GM18907 (cell line): ENCODE measurements at regions not wholly inside any gene's neighbourhood (a gene's known extent, or its start where the extent isn't known, plus 50 kb on each side); places are given as distances from the start of the nearest gene placed in this dataset.
"Not testable (repeated sequence)": the region's sequence is repeated elsewhere in the genome, so short reads cannot be mapped to it uniquely, and the experiment has no call there.

Experiments used
- ATAC-seq: cut with Tn5 transposase; IDR thresholded peaks from one replicate; pipeline ENCODE4 v1.9.1; 2021; ENCODE audit warnings: mild to moderate bottlenecking, moderate library complexity; ENCODE audit not compliant: unreplicated experiment

DNA sequence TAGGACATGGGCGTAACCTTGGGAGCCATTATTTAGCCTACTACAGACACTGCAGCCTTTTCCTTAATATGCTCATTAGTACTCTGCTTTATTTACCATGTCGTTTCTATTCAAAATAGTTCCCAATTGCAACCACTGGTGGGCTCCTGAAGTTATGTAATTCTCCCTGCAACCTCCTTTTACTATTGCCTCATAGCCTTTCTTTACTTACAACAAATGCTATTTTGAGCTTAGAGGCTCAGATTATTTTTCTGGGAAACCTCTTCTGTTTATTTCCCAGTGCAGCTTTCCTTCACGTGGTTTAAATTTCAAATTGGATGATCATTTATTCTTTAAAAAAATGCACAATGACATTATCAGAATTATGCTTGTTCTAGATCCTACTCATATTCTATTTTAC lies 492.3 kb upstream of the TMEFF2 start:
- no peak for ATAC-seq

DNA sequence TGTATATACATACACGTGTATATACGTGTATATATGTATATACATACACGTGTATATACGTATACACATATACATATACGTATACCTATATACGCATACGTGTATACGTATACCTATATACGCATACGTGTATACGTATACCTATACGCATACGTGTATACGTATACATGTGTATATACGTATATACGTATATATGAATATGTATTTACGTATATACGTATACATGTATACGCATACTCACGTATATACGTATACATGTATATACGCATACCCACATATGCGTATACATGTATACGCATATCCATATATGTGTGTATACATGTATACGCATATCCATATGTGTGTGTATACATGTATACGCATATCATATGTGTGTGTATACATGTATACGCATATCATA lies 487.8 kb upstream of the TMEFF2 start:
- not testable (repeated sequence) for ATAC-seq

DNA sequence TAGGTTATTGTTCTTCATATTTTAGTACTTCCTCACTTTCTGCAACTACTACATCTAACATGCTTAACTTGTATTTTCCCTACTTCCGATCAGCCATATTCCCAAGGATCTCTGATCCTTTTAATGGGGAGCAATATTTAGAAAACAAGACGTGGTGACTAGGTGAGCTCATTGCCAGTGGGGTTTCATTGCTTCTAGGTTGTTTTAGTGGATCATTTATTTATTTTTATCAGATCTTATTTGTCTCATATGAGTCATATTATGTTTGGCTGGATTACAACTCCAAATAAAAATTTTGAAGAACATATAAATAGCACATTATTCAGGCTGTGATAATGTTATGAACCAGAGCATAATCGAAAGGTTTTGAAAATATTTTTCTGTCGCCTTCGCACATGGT lies 480.9 kb upstream of the TMEFF2 start:
- ATAC-seq: no peak

GRCh38 chr2:192669505-192670091 lies 474.9 kb upstream of the TMEFF2 start:
- ATAC-seq: no peak

DNA sequence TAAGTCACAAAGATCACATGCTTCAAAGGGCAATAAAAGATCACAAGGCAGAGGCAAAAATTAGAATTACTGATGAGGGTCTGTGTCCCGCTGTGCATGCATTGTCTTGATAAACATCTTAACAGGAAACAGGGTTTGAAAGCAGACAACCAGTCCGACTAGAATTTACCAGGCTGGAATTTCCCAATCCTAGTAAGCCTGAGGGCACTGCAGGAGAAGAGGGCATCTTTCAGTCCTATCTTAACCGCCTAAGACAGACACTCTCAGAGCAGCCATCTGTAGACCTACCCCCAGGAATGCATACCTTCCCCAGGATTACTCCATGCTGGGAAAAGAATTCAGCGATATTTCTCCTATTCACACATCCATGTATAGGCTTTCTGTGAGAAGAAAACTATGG lies 465.8 kb upstream of the TMEFF2 start:
- not testable (repeated sequence) for ATAC-seq

- ATAC-seq: no peak
These were observed 462.6 kb upstream of the TMEFF2 start for GRCh38 chr2:192657362-192657761.

DNA sequence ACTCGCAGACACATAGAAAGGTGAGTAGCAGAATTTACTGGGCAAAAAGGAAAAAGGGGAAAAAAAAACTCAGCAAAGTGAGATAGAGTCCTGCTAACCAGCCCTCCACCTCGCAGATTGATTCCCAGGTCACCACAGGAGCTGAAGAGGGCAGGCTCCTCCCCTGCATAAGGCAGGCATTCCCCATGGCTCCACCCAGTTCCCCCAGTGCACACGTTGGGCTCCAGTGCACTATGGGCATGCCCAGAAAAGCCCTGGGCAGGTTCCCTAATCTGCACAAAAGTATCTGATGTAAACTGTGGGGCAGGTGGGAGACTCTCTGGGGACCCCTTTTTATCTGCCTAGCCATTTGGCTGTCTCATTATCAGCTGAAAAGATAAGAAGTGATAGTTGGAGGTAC lies 461.2 kb upstream of the TMEFF2 start:
- ATAC-seq: no peak

GRCh38 chr2:192645811-192646598 lies 451.3 kb upstream of the TMEFF2 start:
- no peak for ATAC-seq

- ATAC-seq: no peak
These were observed 439.8 kb upstream of the TMEFF2 start for GRCh38 chr2:192634557-192634956.

GRCh38 chr2:192628017-192628416 lies 433.3 kb upstream of the TMEFF2 start:
- no peak for ATAC-seq

- ATAC-seq: no peak
These were observed 420.4 kb upstream of the TMEFF2 start for GRCh38 chr2:192615105-192615504.

DNA sequence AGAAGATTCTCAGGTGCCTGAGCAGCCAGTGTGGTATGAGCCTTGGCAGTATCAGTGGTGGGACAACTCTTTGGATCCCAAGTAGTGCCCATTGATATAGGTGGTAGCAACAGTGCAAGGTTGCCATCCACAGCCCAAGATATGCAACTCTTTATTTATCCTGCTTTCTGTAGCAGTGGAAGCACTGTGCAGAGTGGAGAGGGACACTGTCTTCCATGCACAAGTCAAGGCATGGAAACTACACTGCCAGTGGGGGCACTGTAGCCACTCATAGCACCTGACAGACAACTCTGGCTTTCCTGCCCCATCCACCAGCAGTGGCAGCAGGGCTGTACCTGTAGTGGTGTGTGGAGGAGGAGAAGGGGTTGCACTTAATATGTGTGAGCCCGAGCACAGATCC lies 409.6 kb upstream of the TMEFF2 start:
- ATAC-seq: no peak

GRCh38 chr2:192598649-192599048 lies 403.9 kb upstream of the TMEFF2 start:
- ATAC-seq: not testable (repeated sequence)

DNA sequence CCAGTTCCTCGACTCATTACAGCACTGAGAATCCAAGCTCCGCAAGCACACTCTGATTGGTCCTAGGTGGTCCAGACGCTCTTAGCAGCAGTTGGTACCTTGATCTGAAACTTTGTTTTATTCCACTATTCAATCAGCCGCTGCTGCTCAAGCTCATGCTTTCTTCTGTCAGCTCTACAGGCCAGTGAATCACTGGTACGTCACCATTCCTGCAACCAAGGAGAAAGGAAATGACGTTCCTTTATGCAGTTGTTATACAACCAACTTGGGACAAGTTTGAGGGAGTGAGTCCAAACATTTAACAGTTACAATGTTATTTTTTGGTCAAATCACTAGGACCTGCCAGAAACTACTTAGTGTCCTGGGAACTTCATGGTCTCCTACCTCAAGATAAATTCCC lies 398.8 kb upstream of the TMEFF2 start:
- no peak for ATAC-seq

DNA sequence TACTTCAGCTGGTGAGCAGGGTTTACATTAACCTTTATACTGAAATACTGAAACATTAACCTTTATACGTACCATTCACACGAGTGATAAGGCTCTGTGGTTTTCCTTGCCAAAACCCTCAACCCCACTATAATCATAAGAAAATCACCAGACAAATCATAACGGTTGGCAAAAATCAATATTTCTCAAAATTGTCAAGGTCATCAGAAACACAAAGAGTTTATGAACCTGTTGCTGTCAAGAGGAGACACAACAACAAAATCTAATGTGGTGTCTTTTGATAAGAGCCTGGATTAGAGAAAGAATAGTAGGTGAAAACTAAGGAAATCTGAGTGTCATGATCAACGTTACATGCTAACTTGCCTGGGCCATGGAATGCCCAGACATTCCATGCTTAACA lies 396.9 kb upstream of the TMEFF2 start:
- ATAC-seq: no peak

DNA sequence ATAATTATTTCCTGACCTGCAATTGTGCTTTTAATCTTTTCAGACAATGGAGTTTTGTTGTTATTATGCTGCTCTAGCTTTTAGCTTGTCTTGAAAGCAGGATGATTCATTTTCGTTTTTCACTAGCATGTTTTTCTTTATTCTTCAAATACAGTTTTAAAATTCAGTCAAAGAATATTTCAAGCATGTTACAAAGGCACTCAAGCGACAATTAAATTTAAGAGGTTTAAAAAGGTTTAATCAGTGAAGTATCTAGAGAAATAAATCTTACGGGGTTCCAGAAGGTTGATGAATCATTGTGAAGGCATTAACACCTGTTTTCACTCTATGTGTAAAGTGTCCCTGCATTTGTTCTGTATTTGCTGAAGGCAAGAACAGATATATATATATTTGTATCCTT lies 390.7 kb upstream of the TMEFF2 start:
- ATAC-seq: no peak

DNA sequence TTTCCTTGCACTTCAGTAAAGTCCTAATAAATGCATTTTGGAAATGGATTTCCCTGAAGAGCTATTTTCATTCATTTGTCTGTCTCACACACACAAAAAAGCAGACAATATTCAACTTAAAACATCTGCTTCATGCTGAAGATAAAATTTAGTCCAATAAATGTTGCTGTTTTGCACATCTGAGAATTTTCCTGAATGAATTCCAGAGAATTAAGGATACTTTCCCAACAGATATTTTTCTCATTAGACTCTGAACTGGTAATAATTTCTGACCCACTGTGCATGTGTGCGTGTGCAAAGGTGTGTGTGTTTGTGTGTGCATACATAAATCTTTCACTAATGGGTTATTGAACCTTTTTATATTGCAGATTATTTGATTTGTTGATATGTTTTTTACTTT lies 390.2 kb upstream of the TMEFF2 start:
- no peak for ATAC-seq

GRCh38 chr2:192579965-192580700 lies 385.4 kb upstream of the TMEFF2 start:
- no peak for ATAC-seq

DNA sequence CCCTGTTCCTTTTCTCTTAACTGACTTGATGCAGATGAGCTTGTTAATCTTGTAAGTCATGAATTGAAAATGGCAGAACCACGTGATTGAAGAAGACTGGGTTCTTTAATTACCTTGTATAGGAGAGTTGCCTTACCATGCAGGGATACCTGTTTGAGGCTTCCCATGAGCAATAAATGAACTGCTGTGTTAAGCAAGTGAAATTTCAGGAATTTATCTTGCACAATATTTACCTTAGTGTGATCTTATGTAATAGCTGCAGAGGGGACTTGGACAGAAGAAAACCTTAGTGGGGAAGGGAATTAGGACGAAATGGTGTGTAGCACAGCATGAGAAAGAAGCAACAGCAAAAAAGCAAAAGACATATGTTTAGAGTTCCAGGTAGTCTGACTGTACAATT lies 384.0 kb upstream of the TMEFF2 start:
- no peak for ATAC-seq

DNA sequence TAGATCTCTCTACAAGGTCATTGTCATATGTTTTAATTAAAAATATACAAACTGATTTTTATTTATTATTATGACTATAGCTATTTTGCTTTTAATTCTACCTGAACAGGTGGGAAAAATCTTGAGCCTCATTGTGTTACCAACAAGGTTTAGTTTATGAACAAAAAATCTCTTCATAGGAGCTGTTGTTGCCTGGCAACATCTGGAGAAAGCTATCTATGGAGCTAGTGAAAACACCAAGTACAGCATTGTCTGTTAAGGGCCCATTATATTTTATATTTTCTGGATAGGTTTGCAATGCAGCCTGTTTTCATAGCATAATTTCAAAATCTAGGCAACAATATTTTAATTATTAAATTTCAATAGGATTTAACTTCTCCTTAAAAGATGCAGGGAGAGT lies 383.0 kb upstream of the TMEFF2 start:
- ATAC-seq: no peak

GRCh38 chr2:192574552-192574951 lies 379.8 kb upstream of the TMEFF2 start:
- no peak for ATAC-seq

- no peak for ATAC-seq
These were observed 376.9 kb upstream of the TMEFF2 start for GRCh38 chr2:192571636-192572035.
